Loucy (cell line): ENCODE measurements at regions not wholly inside any gene's neighbourhood (a gene's known extent, or its start where the extent isn't known, plus 50 kb on each side); places are given as distances from the start of the nearest gene placed in this dataset.
"Not testable (repeated sequence)": the region's sequence is repeated elsewhere in the genome, so short reads cannot be mapped to it uniquely, and the experiment has no call there.

ENCODE experiments used
- EZH2phosphoT487 ChIP-seq: fragments of 200-600 bp; IDR thresholded peaks from 2 replicates; pipeline ENCODE4 v1.6.1; 2018; ENCODE audit warnings: antibody characterized with exemption, mild to moderate bottlenecking, moderate library complexity, borderline replicate concordance
- TF ChIP-seq, protein P1 (sequence below): fragments of 200-600 bp; sonication (generic); conservative IDR thresholded peaks from 2 replicates; pipeline ENCODE4 v1.5.1; 2014; ENCODE audit warnings: mild to moderate bottlenecking, antibody characterized with exemption, low read length

DNA sequence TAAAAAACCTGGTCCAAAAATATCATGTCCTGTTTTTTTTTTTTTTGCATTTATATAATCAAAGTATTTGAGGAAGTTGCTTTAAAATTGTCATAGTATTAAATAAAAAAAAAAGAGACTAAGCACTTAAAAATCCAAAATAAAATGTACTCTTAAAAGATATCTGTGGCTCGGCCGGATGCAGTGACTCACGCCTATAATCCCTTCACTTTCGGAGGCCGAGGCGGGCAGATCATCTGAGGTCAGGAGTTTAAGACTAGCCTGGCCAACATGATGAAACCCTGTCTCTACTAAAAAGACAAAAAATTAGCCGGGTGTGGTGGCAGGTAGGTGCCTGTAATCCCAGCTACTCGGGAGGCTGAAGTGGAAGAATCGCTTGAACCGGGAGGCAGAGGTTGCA is 1651.3 kb upstream of the WWC1 start:
- TF ChIP-seq, protein P1, sequence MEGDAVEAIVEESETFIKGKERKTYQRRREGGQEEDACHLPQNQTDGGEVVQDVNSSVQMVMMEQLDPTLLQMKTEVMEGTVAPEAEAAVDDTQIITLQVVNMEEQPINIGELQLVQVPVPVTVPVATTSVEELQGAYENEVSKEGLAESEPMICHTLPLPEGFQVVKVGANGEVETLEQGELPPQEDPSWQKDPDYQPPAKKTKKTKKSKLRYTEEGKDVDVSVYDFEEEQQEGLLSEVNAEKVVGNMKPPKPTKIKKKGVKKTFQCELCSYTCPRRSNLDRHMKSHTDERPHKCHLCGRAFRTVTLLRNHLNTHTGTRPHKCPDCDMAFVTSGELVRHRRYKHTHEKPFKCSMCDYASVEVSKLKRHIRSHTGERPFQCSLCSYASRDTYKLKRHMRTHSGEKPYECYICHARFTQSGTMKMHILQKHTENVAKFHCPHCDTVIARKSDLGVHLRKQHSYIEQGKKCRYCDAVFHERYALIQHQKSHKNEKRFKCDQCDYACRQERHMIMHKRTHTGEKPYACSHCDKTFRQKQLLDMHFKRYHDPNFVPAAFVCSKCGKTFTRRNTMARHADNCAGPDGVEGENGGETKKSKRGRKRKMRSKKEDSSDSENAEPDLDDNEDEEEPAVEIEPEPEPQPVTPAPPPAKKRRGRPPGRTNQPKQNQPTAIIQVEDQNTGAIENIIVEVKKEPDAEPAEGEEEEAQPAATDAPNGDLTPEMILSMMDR, result not testable (repeated sequence)
- not testable (repeated sequence) for TF ChIP-seq EZH2phosphoT487
